Thyroid gland (tissue), 4 donors: ENCODE measurements at regions not wholly inside any gene's neighbourhood (a gene's known extent, or its start where the extent isn't known, plus 50 kb on each side); places are given as distances from the start of the nearest gene placed in this dataset.
"Not testable (repeated sequence)": the region's sequence is repeated elsewhere in the genome, so short reads cannot be mapped to it uniquely, and the experiment has no call there.

ENCODE experiments used
- CTCF ChIP-seq, 6 experiments: fragments of 200-600 bp in 3 of 6; fragments of 450-650 bp in 3 of 6; sonication (generic) in 3 of 6; IDR thresholded peaks; one replicate each; pipeline ENCODE4 v1.5.1; 2016 to 2019; ENCODE audit warnings: antibody characterized with exemption in 6 of 6, mild to moderate bottlenecking in 2 of 6, inconsistent platforms in 1 of 6, moderate library complexity in 1 of 6
- POLR2A ChIP-seq, 2 donors: fragments of 450-650 bp; IDR thresholded peaks; one replicate each; pipeline ENCODE4 v1.6.1; 2017; ENCODE audit warnings: antibody characterized with exemption in 2 of 2, mild to moderate bottlenecking in 2 of 2, moderate library complexity in 1 of 2

DNA sequence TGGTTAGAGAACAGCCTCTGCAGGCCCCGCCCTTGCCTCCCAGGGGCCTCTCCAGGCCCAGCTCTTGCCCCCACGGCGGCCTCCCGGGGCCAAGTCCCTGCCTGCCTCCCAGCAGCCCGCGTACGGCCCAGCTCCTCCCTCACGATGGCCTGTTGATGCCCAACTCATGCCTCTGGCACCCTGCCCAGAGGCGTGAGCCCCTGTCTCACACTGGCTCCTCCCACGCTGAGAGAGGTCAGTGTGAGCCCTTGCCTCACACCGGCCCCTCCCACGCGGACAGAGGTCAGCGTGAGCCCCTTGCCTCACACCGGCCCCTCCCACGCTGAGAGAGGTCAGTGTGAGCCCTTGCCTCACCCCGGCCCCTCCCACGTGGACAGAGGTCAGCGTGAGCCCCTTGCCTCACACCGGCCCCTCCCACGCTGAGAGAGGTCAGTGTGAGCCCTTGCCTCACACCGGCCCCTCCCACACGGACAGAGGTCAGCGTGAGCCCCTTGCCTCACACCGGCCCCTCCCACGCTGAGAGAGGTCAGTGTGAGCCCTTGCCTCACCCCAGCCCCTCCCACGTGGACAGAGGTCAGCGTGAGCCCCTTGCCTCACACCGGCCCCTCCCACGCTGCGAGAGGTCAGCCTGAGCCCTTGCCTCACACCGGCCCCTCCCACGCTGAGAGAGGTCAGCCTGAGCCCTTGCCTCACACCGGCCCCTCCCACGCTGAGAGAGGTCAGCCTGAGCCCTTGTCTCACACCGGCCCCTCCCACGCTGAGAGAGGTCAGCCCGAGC, 91.4 kb upstream of the PRDM7 start:
- not testable (repeated sequence) for TF ChIP-seq POLR2A, CTCF (IDR thresholded peaks at IDR 0.05)
